HG03108 (cell line): ENCODE measurements at regions not wholly inside any gene's neighbourhood (a gene's known extent, or its start where the extent isn't known, plus 50 kb on each side); places are given as distances from the start of the nearest gene placed in this dataset.
"Not testable (repeated sequence)": the region's sequence is repeated elsewhere in the genome, so short reads cannot be mapped to it uniquely, and the experiment has no call there.

Experiments used
- ATAC-seq: cut with Tn5 transposase; IDR thresholded peaks from one replicate; pipeline ENCODE4 v1.9.1; 2021; ENCODE audit warnings: moderate library complexity; ENCODE audit not compliant: unreplicated experiment

DNA sequence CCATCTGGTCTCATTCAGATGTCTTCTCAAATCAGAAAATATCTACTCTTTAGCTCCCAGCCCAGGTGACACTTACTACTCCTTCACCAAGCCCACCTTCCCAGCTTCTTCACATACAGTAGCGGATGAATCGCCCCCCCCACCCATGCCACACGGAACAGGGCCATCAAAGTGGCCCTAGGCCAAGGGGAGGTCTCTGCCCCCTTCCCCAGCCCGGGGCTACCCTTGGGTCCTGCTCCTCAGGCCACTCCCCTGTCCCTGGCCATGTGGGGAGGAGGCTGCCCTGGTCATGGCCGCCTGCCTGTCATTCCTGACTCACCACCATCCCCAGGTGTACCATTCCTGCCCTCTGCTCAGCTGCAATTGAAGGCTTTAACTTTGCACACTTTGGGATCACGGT is 142.8 kb downstream of the NECTIN1 start:
- ATAC-seq, result no peak

DNA sequence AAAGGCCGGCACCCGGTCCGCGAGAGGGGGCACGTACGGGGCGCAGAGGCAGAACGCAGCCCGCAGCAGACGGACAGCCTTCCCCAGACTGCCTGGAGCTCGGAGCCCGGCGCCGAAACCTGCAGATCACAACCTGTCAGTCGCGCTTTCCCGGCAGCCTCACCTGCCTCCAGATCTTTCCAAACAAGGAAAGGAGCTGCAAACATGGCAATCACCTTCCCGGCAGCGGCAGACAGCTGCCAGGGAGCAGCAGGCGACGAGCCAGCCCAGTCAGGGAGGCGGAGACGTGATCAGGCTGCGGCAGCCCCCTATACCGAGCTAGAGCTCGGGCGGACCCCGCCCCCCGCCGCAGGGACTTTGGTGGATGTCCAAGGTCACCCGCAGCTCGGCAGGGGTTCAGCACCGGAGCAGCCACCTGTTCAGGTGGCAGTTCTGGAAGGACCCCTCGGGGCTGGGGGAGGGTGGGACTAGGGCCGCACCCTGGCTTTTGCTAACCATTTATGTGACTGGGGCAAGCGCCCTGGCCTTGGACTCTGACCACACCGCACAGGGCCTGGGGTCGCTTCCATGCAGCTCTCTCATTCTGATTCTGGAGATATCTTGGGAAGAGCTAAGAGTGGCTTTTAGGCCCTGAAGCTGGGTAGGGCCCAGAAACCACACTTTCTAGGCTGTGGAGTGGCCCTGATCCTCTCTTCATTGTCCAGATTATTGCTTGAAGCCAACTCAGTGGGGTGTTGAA is 143.8 kb downstream of the NECTIN1 start:
- no peak for ATAC-seq

DNA sequence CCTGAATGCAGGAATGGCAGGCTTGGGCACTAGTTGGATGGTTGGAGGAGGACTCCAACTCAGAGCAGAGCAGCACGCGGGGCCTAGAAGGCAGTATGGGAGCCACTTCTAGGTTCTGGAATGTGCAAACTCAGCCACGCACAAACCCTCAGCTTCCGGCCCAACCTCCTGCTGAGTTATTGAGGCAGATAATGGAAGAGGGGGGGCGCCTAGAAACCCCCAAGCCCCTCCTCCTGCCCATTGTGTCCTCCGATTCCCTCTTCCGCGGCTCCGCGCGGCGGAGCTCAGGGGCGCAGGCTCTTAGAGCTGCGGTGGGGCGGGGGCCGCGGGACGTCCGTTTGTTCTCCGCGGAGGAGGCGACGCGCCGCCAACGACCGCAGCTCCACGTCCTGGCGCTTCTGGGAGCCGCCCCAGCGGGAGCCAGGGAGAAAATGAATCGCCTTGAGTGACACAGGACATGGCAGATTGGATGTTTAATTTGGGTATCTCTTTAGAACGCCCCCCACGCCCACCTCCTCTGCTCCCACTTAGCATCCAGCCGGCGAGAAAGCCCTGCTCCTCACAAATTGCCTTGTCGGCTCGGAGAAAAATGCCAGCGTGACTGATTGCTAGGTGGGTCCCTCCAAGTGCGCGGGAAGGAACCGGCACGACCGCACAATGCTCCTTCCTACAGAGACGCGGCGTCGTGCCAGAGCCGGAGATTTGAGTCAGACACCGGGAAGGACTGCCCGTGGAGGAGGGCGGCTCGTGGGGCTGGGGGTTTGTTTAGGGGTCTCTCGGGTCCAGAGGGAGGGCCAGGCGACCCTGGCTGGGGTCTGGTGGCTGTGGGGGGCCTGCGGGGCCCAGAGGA is 144.6 kb downstream of the NECTIN1 start:
- no peak for ATAC-seq

DNA sequence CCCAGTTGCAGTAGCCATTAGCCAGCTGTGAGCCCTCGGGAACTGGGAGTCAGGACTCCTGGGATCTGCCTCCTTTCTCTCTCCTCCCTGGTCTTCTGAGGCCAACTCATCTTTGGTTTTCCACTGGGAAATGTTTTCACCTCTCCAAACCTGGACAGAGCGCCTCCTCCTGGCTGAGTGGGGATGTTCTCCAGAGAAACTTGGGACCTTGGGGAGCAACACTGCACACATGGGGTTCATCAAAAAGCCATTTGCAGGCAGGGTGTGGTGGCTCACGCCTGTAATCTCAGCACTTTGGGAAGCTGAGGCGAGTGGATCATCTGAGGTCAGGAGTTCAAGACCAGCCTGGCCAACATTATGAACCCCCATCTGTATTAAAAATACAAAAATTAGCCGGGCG is 145.4 kb downstream of the NECTIN1 start:
- no peak for ATAC-seq

DNA sequence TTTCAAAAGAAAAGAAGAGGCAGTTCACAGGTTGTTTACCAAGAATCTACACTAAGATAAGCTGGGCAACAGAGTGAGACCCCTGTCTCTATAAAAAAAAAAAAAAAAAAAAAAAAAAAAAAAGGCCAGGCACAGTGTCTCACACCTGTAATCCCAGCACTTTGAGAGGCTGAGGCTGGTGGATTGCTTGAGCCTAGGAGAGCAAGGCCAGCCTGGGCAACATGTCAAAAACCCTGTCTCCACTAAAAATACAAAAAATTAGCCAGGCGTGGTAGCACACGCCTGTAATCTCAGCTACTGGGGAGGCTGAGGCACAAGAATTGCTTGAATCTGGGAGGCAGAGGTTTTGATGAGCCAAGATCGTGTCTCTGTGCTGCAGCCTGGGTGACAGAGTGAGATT is 147.6 kb downstream of the NECTIN1 start:
- ATAC-seq, result not testable (repeated sequence)

DNA sequence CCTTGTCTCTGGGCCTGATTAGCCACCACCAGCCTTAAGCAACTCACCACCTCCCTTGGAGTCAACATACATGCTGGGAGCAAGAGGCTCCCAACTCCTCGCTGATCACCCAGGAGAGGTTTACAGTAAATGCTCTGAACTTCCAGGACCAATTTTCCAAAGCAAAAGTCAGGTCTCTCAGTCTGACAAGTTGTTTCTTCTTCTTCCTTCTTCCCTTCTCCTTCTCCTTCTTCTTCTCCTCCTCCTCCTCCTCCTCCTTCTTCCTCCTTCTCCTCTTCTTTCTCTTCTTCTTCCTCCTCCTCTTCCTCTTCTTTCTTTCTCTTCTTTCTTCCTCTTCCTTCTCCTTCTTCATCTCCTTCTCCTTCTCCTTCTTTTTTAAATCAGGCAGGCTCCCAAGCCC is 148.2 kb downstream of the NECTIN1 start:
- ATAC-seq, result no peak

DNA sequence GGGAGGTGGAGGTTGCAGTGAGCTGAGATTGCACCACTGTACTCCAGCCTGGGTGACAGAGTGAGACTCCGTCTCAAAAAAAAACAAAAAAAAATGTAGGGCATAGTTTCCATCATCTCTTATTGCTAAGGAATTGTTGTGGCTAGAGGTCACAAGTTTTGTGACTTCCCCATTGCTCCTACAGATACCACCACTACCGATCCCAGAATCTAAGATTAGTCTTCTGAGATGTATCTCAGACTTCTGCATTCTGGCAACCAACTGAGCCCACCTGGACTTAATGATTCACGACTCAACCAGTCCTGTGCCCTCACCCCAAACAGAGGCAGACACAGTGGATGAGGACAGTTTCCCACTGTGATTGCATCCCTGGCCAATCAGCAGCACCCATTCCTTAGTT is 148.9 kb downstream of the NECTIN1 start:
- ATAC-seq, result no peak

DNA sequence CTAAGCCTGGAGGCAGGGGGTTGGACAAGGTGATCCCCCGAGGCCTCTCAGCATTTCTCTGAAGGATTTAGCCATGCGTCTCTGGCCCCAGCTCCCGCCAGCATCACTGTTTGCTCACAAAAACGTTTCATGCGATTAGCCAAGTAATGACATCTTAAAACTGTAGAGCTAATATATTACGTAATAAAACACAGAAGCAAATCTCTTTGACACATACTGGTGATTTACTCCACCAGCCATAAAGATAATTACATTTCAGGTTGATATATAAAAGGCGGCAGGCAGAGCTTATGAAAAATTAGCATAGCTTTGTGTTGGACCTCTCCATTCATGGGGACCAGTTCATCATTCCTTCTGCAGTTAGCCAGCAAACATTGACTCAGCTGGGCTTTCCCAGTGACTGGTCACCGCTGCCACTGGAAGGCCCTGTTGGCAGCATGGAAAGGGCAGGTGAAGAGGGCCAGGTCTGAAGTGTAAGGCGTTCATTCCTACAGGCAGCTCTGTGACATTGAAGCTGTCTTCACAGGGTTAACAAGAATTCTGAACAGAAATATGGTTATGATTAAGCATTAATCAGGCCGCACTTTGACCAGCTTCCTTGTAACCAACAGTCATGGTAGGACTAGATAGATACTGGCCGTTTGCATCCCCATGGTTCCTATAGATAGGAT is 150.3 kb downstream of the NECTIN1 start:
- ATAC-seq, result no peak

DNA sequence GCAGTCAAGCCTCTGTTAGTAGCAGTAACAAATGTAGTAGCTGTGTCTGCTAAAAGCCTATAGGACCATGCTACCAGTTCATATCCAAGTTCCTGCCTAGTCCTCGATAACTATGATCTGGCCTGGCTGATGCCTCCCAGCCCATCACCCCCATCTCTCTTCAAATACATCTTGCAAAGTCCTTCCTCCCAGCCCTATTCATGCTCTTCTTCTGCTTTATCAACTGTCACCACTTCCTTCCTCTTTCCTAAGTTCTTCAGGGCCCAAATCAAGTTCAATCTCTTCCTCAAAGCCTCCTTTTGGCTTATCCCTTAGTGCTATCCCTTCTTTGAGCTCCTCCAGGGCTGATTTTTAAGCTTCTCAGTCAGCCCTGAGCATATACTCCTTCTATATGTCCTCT is 150.9 kb upstream of the THY1 start:
- no peak for ATAC-seq

DNA sequence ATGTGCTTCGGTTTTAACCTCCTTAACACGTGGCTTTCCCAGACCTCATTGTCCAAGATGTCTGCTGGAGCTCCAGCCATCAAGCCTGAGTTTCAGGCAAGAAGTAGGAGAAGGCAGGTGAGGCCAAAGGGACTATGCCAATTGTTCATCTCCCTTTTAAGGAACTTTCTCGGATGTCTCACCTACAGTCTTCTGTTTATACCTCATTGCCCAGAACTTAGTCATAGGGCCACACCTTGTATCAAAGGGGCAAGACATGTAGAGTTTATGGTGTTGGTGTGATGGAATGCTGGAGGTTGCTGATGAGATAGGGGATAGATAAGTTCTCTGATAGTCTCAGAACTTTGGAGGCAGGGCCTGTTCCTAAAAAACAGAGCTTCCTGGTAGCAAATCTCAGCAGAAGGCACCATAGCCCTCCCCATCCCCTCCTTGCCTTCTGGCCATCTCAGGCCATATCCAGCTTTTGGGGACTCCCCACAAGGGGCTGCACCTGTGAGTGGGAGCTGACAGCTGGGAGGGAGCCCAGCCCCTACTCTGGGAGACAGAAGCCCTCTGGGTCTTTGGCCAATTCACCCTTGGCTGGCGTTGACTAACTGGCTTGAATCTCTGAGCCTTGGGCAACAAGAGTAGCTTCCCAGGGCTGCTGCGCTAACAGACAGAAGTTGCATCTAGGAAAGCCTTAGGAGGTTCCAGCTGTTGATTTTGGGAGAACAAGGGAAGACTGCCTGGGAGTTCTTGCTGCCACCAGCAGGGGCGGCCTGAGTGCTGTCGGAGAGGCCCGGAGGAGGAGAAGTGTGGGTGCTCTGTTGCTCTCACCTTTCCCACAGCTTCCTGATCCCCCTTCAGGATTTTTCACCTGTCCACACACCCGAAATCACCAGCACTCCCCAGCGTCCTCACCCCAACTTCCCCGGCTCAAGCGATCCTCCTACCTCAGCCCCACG is 149.8 kb upstream of the THY1 start:
- ATAC-seq, result no peak

DNA sequence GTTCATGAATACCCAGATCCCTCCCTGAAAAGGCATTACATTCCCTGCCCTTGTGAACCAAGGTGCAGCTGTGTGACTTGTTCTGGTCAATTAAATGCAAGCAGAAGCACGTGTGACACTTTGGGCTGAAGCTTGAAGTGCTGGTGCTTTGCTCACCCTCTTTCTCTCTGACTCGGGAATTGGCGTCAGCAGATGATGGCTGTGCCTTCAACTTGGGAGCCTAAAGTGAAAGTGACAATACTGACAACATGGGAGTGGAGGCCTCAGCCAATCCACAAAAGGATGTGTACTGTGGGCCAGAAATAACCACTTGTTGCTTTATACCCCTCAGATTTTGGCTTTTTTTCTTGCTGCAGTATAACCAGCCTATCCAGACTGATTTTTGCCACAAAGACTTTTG is 148.3 kb upstream of the THY1 start:
- ATAC-seq, result no peak

DNA sequence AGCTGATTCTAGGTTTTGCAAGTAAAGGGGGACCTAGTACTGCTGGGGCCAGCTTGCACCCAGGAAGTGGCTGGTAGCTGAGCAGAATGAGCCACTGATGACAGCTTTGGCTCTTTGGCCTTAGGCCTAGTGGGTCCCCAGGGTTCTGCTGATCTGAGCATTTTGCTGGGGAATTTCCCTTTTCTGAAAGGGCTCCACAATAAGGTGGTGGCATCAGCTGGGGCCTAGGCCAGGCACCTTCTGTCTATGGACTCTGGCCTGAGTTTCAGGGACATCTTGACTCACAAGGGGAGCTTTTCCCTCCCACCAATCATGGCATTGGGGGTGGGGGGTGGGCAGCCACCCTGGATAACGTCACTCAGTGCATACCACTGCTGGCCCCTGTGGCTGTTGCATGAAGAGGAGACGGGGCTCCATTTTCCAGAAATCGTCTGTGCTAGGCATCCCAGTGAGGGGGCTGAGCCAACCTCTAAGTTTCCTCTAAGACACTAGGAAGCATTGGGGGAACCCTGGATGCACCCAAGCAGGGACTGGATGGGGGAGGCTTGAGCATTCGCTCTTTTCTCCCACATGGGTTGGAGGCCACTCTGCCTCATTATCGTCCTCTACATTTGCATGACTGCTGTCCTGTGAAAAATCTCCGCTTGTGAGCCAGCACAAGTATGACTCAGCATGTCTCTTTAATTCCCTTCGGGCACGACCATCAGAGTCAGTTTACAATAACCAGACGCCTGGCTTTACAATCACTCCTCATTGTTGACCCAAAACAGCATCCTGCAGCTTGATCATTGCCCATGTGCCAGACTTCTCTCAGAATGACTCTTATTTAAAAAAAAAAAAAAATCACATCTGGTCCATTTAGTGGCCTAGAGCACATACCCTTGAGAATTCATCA is 145.0 kb upstream of the THY1 start:
- peak; percentile 45 for ATAC-seq

DNA sequence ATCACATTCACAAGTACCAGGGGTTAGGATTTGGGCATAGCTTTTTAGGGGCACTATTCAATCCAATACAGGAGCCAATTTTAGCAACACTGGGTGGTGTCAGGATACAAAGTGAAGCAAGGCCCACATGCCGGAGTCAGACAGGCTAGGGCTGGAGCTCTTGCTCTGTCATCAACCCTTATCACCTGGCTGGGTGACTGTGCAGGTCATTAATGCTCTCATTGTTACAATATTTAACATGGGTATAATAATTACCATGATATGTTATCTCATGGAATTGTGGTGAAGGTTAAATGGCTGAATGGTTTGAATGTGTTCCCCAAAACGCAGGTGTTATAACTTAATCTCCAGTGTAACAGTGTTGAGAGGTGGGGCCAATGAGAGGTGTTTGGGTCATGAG is 143.3 kb upstream of the THY1 start:
- no peak for ATAC-seq

DNA sequence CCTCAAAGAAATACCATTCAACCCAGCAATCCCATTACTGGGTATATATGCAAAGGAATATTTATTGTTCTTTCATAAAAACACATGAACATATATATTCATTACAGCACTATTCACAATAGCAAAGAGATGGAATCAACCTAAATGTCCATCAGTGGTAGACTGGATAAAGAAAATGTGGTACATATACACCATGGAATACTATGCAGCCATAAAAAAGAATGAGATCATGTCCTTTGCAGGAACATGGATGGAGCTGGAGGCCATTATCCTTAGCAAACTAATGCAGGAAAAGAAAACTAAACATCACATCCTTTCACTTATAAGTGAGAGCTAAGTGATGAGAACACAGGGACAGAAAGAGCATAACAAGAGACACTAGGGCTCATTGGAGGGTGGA is 142.7 kb upstream of the THY1 start:
- ATAC-seq, result not testable (repeated sequence)

DNA sequence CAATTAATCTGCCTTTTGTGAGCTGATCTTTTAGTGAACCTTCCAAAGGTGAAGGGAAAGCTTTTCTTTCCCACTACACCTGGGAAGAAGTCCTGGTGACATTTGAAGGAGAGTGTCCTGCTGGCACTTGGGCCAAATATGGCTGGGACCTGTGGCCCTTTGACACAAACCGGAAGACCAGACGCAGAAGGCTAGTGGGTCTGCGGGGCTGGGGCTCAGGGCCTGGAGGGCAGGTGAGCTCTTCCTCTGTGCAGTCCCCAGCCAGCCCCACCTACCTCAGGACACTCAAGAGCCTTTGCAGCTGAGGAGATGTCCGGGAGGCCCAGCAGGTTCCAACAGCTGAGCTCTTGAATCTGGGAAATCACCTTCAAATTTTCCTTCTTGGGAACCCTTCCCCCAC is 138.0 kb upstream of the THY1 start:
- no peak for ATAC-seq

DNA sequence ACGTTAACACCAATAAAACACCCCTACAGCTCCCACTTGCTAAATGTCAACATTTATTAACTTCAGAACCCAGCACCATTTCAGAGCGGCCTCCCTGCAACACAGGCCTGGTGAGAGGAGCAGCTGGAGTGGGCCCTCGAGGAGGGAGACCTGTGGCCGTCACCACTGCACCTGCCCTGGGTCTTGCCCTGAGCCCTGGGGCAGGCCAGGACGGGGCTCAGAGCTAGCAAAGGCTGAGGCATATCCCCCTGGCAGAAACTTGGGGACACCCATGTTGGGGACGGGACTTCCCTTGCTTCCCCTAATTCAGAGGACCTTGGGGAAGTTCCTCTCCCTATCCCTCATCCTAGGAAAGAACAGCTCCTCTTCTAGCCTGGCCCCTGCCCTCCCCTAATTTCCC is 137.3 kb upstream of the THY1 start:
- no peak for ATAC-seq

DNA sequence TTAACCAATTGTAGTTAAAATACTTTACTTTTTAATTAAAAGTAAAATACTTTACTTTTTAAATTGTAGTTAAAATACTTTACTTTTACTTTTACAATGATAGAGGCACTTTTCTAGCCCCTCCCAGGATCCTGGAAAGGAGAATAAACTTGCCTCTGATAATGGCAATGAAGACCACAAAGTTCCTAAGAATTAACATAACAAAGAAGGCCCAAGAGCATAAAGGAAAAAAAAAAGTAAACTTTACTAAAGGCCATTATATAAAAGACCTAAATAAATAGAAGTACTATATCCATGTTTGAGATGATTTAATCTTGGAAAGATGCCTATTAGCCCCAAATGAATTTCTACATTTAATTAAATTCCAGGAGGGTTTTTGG is 129.1 kb upstream of the THY1 start:
- no peak for ATAC-seq

DNA sequence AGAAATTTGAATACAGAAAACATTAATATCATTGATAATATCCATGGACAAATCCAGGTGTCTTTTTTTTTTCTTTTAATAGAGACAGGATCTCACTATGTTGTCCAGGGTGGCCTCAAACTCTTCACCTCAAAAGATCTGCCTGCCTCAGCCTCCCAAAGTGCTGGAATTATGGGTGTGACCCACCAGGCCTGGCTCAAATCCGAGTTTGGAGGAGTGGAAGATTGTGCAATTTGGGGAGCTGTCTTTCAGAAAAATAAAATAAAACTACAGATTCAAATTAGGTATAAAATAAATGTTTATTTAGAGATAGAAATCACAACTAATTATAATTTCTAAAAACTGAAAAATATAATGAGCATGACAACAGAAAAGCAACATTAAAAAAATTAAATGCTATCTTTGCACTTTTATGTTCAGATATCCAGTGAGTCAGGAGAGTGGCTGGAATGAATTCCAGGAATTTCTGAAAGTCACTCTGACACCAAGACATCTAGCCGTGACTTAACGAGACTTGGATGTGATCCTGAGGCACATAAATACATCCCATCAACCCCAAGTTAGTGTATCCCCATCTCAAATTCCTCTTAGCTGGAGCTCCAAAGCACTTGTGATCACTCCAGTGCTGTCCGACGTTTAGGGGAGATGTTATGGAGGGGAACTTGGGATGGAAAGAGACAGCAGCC is 128.6 kb upstream of the THY1 start:
- ATAC-seq, result no peak

DNA sequence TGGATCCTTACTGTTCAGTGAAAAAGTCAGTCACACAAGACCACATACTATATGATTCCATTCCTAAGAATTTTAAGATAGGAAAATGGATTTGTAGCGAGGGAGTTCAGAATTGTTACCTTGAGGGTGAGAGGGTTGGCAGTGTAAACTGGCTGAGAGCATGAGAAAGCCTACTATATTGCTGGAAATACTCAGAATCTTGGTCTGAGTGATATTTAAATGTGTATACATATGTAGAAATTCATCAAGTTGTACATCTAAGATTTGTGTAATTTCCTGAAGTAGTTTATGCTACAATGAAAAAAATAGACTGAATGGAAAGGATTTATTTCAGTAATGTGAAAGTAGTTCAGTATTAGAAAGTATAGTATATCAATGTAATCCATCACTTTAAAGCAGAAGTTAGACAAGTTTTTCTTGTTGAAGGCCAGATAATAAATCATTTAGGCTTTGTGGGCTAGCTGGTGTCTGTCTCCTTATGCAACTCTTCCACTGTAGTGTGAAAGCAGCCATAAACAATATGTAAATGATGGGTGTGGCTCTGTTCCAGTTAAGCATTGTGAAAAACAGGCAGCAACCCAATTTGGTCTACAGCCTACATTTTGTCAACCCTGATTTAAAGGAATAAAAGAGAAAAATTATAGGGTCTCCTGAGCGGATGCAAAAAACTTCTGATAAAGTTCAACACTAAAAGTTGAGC is 127.2 kb upstream of the THY1 start:
- no peak for ATAC-seq
